Natural killer cell treated with Interleukin-12 subunit alpha and Interleukin-12 subunit beta and Interleukin-15 and Interleukin-18, amount 100 ng/mL, for 72 hours (primary cell): ENCODE measurements at regions not wholly inside any gene's neighbourhood (a gene's known extent, or its start where the extent isn't known, plus 50 kb on each side); places are given as distances from the start of the nearest gene placed in this dataset.
A peak's percentile ranks its signal among the peaks of the same experiment; 100 is the strongest.

ENCODE experiments used
- ATAC-seq, 2 donors: fragments of 150-1000 bp; cut with Tn5 transposase in 1 of 2; sonication (Bioruptor Pico), chemical (Tn5 transposase) in 1 of 2; 2 replicates each; pipeline ENCODE4 v1.10.0; 2021
- DNase-seq: peaks from one replicate; pipeline ENCODE4 v3.0.0; 2022; ENCODE audit warnings: low spot score
- H3K27ac Mint-ChIP-seq, 2 donors: 1 replicate in 1 of 2; 2 replicates in 1 of 2; pipeline ENCODE4 v1.8.0; 2022; ENCODE audit warnings: mixed read lengths in 2 of 2, mild to moderate bottlenecking in 1 of 2, moderate library complexity in 1 of 2
- H3K27me3 Mint-ChIP-seq, 2 donors: 1 replicate in 1 of 2; 2 replicates in 1 of 2; pipeline ENCODE4 v1.8.0; 2022; ENCODE audit warnings: mixed read lengths in 2 of 2
- H3K36me3 Mint-ChIP-seq: one replicate; pipeline ENCODE4 v1.8.0; 2022; ENCODE audit warnings: mixed read lengths
- H3K4me1 Mint-ChIP-seq, 2 donors: 1 replicate in 1 of 2; 2 replicates in 1 of 2; pipeline ENCODE4 v1.8.0; 2022; ENCODE audit warnings: low read depth in 2 of 2, mixed read lengths in 2 of 2, mild to moderate bottlenecking in 1 of 2
- H3K4me3 Mint-ChIP-seq: one replicate; pipeline ENCODE4 v1.8.0; 2022; ENCODE audit warnings: mixed read lengths
- H3K9me3 Mint-ChIP-seq: 2 replicates; pipeline ENCODE4 v1.8.0; 2022; ENCODE audit warnings: mixed read lengths

- Mint-ChIP-seq H3K4me1 (peaks cover 22 to 24% of the 10 kb centered on the region in 2 donors), H3K9me3 (no peaks in the 10 kb centered on the region), H3K27ac (no peak overlapping the region), H3K36me3 (no peaks in the 10 kb centered on the region), H3K27me3 (peaks cover 7 to 8% of the 10 kb centered on the region in 2 donors), H3K4me3 (no peak overlapping the region)
- peak; percentile 6 for DNase-seq
- ATAC-seq: no peak
Observed at GRCh38 chr3:194278186-194278845, 72.8 kb downstream of the CPN2 start.

GRCh38 chr3:194279101-194279500 is 72.0 kb downstream of the CPN2 start:
- no peak overlapping the region for H3K4me3 Mint-ChIP-seq

GRCh38 chr3:194279701-194280360 is 71.3 kb downstream of the CPN2 start:
- DNase-seq (peak; percentile 40), ATAC-seq (no peak)
- H3K36me3 Mint-ChIP-seq: no peaks in the 10 kb centered on the region
- no peak overlapping the region for H3K4me3 Mint-ChIP-seq
- H3K9me3 Mint-ChIP-seq: no peaks in the 10 kb centered on the region
- H3K27me3 Mint-ChIP-seq: peaks cover 7 to 8% of the 10 kb centered on the region in 2 donors
- no peak overlapping the region for H3K27ac Mint-ChIP-seq
- peaks cover 20 to 22% of the 10 kb centered on the region in 2 donors for H3K4me1 Mint-ChIP-seq

More at GRCh38 chr3:194279101-194279500, 72.0 kb downstream of the CPN2 start:
- H3K27ac Mint-ChIP-seq: no peak overlapping the region
- H3K27me3 Mint-ChIP-seq: peaks cover 7 to 8% of the 10 kb centered on the region in 2 donors
- no peaks in the 10 kb centered on the region for H3K36me3 Mint-ChIP-seq
- ATAC-seq (no peak), DNase-seq (peak; percentile 32)
- H3K9me3 Mint-ChIP-seq: no peaks in the 10 kb centered on the region
- H3K4me1 Mint-ChIP-seq: peaks cover 22 to 24% of the 10 kb centered on the region in 2 donors

- no peaks in the 10 kb centered on the region for H3K36me3 Mint-ChIP-seq
- H3K4me3 Mint-ChIP-seq: no peak overlapping the region
- peaks cover 7 to 8% of the 10 kb centered on the region in 2 donors for H3K27me3 Mint-ChIP-seq
- peaks cover 14 to 16% of the 10 kb centered on the region in 2 donors for H3K4me1 Mint-ChIP-seq
- H3K27ac Mint-ChIP-seq: no peak overlapping the region
- no peaks in the 10 kb centered on the region for H3K9me3 Mint-ChIP-seq
- DNase-seq: peak; percentile 10
- no peak for ATAC-seq
Observed at GRCh38 chr3:194280777-194281176, 70.4 kb downstream of the CPN2 start.

GRCh38 chr3:194281306-194281705 is 69.8 kb downstream of the CPN2 start:
- H3K4me1 Mint-ChIP-seq: peaks cover 14 to 16% of the 10 kb centered on the region in 2 donors
- H3K27ac Mint-ChIP-seq: no peak overlapping the region
- H3K27me3 Mint-ChIP-seq: peaks cover 7 to 8% of the 10 kb centered on the region in 2 donors
- ATAC-seq (no peak), DNase-seq (peak; percentile 29)
- H3K36me3 Mint-ChIP-seq: no peaks in the 10 kb centered on the region
- no peak overlapping the region for H3K4me3 Mint-ChIP-seq
- no peaks in the 10 kb centered on the region for H3K9me3 Mint-ChIP-seq

GRCh38 chr3:194281766-194282165 is 69.4 kb downstream of the CPN2 start:
- DNase-seq (peak; percentile 5), ATAC-seq (peak in 1 of 2 donors; percentile 6)
- peaks cover 14 to 16% of the 10 kb centered on the region in 2 donors for H3K4me1 Mint-ChIP-seq
- H3K27ac Mint-ChIP-seq: no peak overlapping the region
- no peaks in the 10 kb centered on the region for H3K36me3 Mint-ChIP-seq
- no peak overlapping the region for H3K4me3 Mint-ChIP-seq
- H3K27me3 Mint-ChIP-seq: peaks cover 7 to 8% of the 10 kb centered on the region in 2 donors
- no peaks in the 10 kb centered on the region for H3K9me3 Mint-ChIP-seq

GRCh38 chr3:194282436-194283122 is 68.5 kb downstream of the CPN2 start:
- peaks cover 14 to 16% of the 10 kb centered on the region in 2 donors for H3K4me1 Mint-ChIP-seq
- H3K9me3 Mint-ChIP-seq: no peaks in the 10 kb centered on the region
- no peak overlapping the region for H3K4me3 Mint-ChIP-seq

GRCh38 chr3:194283221-194284006 is 67.7 kb downstream of the CPN2 start:
- DNase-seq (peak; percentile 16), ATAC-seq (no peak)
- no peaks in the 10 kb centered on the region for H3K9me3 Mint-ChIP-seq
- no peaks in the 10 kb centered on the region for H3K36me3 Mint-ChIP-seq
- H3K4me3 Mint-ChIP-seq: no peak overlapping the region
- H3K27me3 Mint-ChIP-seq: peaks cover 17 to 19% of the 10 kb centered on the region in 2 donors
- H3K4me1 Mint-ChIP-seq: peaks cover 14 to 16% of the 10 kb centered on the region in 2 donors
- no peak overlapping the region for H3K27ac Mint-ChIP-seq

More at GRCh38 chr3:194282436-194283122, 68.5 kb downstream of the CPN2 start:
- peak; percentile 25 for DNase-seq
- Mint-ChIP-seq H3K36me3 (no peaks in the 10 kb centered on the region), H3K27ac (no peak overlapping the region), H3K27me3 (peaks cover 11% of the 10 kb centered on the region in 2 donors)
- ATAC-seq: peak in 1 of 2 donors; percentile 9

GRCh38 chr3:194284351-194284750 is 66.8 kb downstream of the CPN2 start:
- H3K4me1 Mint-ChIP-seq: peaks cover 12 to 14% of the 10 kb centered on the region in 2 donors
- DNase-seq (peak; percentile 50), ATAC-seq (no peak)
- no peaks in the 10 kb centered on the region for H3K36me3 Mint-ChIP-seq
- no peak overlapping the region for H3K27ac Mint-ChIP-seq
- H3K9me3 Mint-ChIP-seq: no peaks in the 10 kb centered on the region
- no peak overlapping the region for H3K4me3 Mint-ChIP-seq
- peaks cover 17 to 28% of the 10 kb centered on the region in 2 donors for H3K27me3 Mint-ChIP-seq

GRCh38 chr3:194285024-194285849 is 65.9 kb downstream of the CPN2 start:
- no peak overlapping the region for H3K27ac Mint-ChIP-seq
- DNase-seq: peak; percentile 53
- H3K36me3 Mint-ChIP-seq: no peaks in the 10 kb centered on the region
- no peak overlapping the region for H3K4me3 Mint-ChIP-seq
- peak in 1 of 2 donors; percentile 32 for ATAC-seq
- H3K27me3 Mint-ChIP-seq: peaks cover 20 to 34% of the 10 kb centered on the region in 2 donors
- H3K9me3 Mint-ChIP-seq: no peaks in the 10 kb centered on the region
- H3K4me1 Mint-ChIP-seq: peaks cover 4 to 5% of the 10 kb centered on the region in 2 donors

- no peak for ATAC-seq
- peaks cover 0 to 4% of the 10 kb centered on the region in 2 donors for H3K4me1 Mint-ChIP-seq
- H3K27ac Mint-ChIP-seq: no peak overlapping the region
Observed at GRCh38 chr3:194285850-194286197, 65.3 kb downstream of the CPN2 start.

GRCh38 chr3:194286375-194287146 is 64.6 kb downstream of the CPN2 start:
- Mint-ChIP-seq H3K4me3 (no peak overlapping the region), H3K9me3 (no peaks in the 10 kb centered on the region), H3K36me3 (no peaks in the 10 kb centered on the region), H3K27me3 (peaks cover 26 to 45% of the 10 kb centered on the region in 2 donors), H3K4me1 (peaks cover 0 to 4% of the 10 kb centered on the region in 2 donors), H3K27ac (no peak overlapping the region)
- DNase-seq (peak; percentile 13), ATAC-seq (no peak)

More at GRCh38 chr3:194285850-194286197, 65.3 kb downstream of the CPN2 start:
- Mint-ChIP-seq H3K4me3 (no peak overlapping the region), H3K36me3 (no peaks in the 10 kb centered on the region), H3K9me3 (no peaks in the 10 kb centered on the region), H3K27me3 (peaks cover 21 to 38% of the 10 kb centered on the region in 2 donors)
- no peak for DNase-seq
